Activated B cell treated with CpG ODN at 0.5 μM for 24 hours (primary cell): ENCODE measurements at regions not wholly inside any gene's neighbourhood (a gene's known extent, or its start where the extent isn't known, plus 50 kb on each side); places are given as distances from the start of the nearest gene placed in this dataset.

ENCODE experiments used
- ATAC-seq: fragments of 200-7000 bp; cut with Tn5 transposase; one replicate; pipeline ENCODE4 v1.10.0; 2021; ENCODE audit warnings: low read depth, mild to moderate bottlenecking, moderate library complexity
- CTCF ChIA-PET: fragments of 350-600 bp; sonication (Branson Sonifier 250); formaldehyde crosslinking; loops from one replicate; lab custom pipeline; 2021; ENCODE audit warnings: antibody characterized with exemption; lab: Charles Lee
- POLR2A ChIA-PET: fragments of 350-600 bp; sonication (Branson Sonifier 250); formaldehyde crosslinking; loops from one replicate; lab custom pipeline; 2021; ENCODE audit warnings: antibody characterized with exemption; lab: Charles Lee
- DNase-seq: peaks from one replicate; pipeline ENCODE4 v3.0.0; 2022
- H3K27ac Mint-ChIP-seq: one replicate; pipeline ENCODE4 v1.8.0; 2020; ENCODE audit warnings: mixed read lengths
- H3K27me3 Mint-ChIP-seq: one replicate; pipeline ENCODE4 v1.8.0; 2021; ENCODE audit warnings: mixed read lengths
- H3K36me3 Mint-ChIP-seq: one replicate; pipeline ENCODE4 v1.8.0; 2021; ENCODE audit warnings: low read depth, mixed read lengths
- H3K4me1 Mint-ChIP-seq: one replicate; pipeline ENCODE4 v1.8.0; 2021; ENCODE audit warnings: mixed read lengths
- H3K4me3 Mint-ChIP-seq: one replicate; pipeline ENCODE4 v1.8.0; 2020; ENCODE audit warnings: mild to moderate bottlenecking, mixed read lengths
- H3K9me3 Mint-ChIP-seq: one replicate; pipeline ENCODE4 v1.8.0; 2020; ENCODE audit warnings: mixed read lengths
- CTCF ChIP-seq: fragments of 200-600 bp; IDR thresholded peaks from one replicate; pipeline ENCODE4 v1.8.0; 2022; ENCODE audit warnings: antibody characterized with exemption, mild to moderate bottlenecking
- intact Hi-C: fragments of 100-400 bp; cut with micrococcal nuclease; formaldehyde crosslinking; loops from one replicate; pipeline ENCODE4 v1.15.1; 2024

DNA sequence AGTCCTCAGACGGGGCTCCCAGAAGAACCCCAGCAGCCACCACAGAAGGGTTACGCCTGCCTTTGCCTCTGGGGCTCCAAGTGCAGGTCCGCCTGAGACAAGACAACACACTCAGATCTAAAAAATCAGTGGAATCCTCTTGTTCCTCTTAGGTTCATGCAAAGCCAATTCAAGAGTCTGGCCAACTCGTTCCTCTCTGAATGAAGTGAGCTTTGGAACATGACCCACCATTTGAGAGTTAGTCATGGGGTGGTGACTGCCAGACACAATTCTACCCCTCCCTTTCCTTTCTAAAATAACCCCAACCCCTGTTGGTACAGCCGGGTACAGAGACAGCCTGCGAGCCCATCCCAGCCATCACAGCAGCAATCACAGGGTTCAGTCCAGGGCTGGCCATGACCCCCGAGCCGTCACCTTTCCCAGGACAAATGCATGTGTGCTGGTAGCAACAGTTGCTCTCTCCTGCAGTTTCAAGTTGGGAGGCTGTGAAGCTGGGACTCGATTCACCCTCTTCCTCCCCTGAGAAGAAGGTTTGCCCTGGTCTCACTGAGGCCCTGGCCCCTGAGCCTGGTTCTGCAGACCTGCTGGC is 183.1 kb upstream of the SH3BP4 start:
- CTCF ChIA-PET: no interaction called here
- no peak overlapping the region for H3K4me3 Mint-ChIP-seq
- POLR2A ChIA-PET: no interaction called here
- no peak for TF ChIP-seq CTCF
- H3K27me3 Mint-ChIP-seq: peaks cover 24% of the 10 kb centered on the region
- intact Hi-C loops: no loop called here
- ATAC-seq: no peak
- DNase-seq: no peak
- no peaks in the 10 kb centered on the region for H3K4me1 Mint-ChIP-seq
- no peaks in the 10 kb centered on the region for H3K36me3 Mint-ChIP-seq
- H3K27ac Mint-ChIP-seq: no peak overlapping the region
- H3K9me3 Mint-ChIP-seq: no peaks in the 10 kb centered on the region

- ChIA-PET POLR2A (no interaction called here), CTCF (no interaction called here)
- peaks cover 8% of the 10 kb centered on the region for H3K9me3 Mint-ChIP-seq
- H3K4me1 Mint-ChIP-seq: no peaks in the 10 kb centered on the region
- peaks cover 7% of the 10 kb centered on the region for H3K27me3 Mint-ChIP-seq
- TF ChIP-seq CTCF: no peak
- no peak for ATAC-seq
- H3K27ac Mint-ChIP-seq: no peak overlapping the region
- no peak overlapping the region for H3K4me3 Mint-ChIP-seq
- no peak for DNase-seq
- no peaks in the 10 kb centered on the region for H3K36me3 Mint-ChIP-seq
- intact Hi-C loops: no loop called here
These were observed 186.5 kb upstream of the SH3BP4 start for GRCh38 chr2:234765279-234765678.

GRCh38 chr2:234764372-234764771 is 187.4 kb upstream of the SH3BP4 start:
- peaks cover 11% of the 10 kb centered on the region for H3K9me3 Mint-ChIP-seq
- POLR2A ChIA-PET: no interaction called here
- no peak overlapping the region for H3K27ac Mint-ChIP-seq
- H3K27me3 Mint-ChIP-seq: peaks cover 6% of the 10 kb centered on the region
- TF ChIP-seq CTCF: no peak
- H3K4me1 Mint-ChIP-seq: no peaks in the 10 kb centered on the region
- H3K4me3 Mint-ChIP-seq: no peak overlapping the region
- CTCF ChIA-PET: no interaction called here
- DNase-seq (no peak), ATAC-seq (no peak)
- no peaks in the 10 kb centered on the region for H3K36me3 Mint-ChIP-seq
- intact Hi-C loops: no loop called here

- POLR2A ChIA-PET: no interaction called here
- Mint-ChIP-seq H3K9me3 (peaks cover 11% of the 10 kb centered on the region), H3K4me3 (no peak overlapping the region), H3K36me3 (no peaks in the 10 kb centered on the region), H3K27ac (no peak overlapping the region), H3K27me3 (peaks cover 6% of the 10 kb centered on the region), H3K4me1 (no peaks in the 10 kb centered on the region)
- no peak for TF ChIP-seq CTCF
- ATAC-seq: no peak
- intact Hi-C loops: no loop called here
- DNase-seq: no peak
- CTCF ChIA-PET: no interaction called here
These were observed 188.6 kb upstream of the SH3BP4 start for GRCh38 chr2:234763002-234763873.

- H3K27me3 Mint-ChIP-seq: peaks cover 2% of the 10 kb centered on the region
- H3K4me1 Mint-ChIP-seq: no peaks in the 10 kb centered on the region
- ATAC-seq (no peak), DNase-seq (no peak)
- no peak for TF ChIP-seq CTCF
- ChIA-PET CTCF (no interaction called here), POLR2A (no interaction called here)
- no peak overlapping the region for H3K4me3 Mint-ChIP-seq
- H3K9me3 Mint-ChIP-seq: peaks cover 11% of the 10 kb centered on the region
- H3K36me3 Mint-ChIP-seq: no peaks in the 10 kb centered on the region
- intact Hi-C loops: no loop called here
- no peak overlapping the region for H3K27ac Mint-ChIP-seq
These were observed 189.9 kb upstream of the SH3BP4 start for GRCh38 chr2:234761910-234762309.
